GM19238 (cell line): ENCODE measurements at regions not wholly inside any gene's neighbourhood (a gene's known extent, or its start where the extent isn't known, plus 50 kb on each side); places are given as distances from the start of the nearest gene placed in this dataset.

ENCODE experiments used
- DNase-seq: peaks from one replicate; pipeline ENCODE4 v3.0.0; 2011; ENCODE audit warnings: low spot score; ENCODE audit not compliant: insufficient read length

GRCh38 chr20:39446397-39446796 is 484.3 kb downstream of the DHX35 start:
- DNase-seq, result no peak

DNA sequence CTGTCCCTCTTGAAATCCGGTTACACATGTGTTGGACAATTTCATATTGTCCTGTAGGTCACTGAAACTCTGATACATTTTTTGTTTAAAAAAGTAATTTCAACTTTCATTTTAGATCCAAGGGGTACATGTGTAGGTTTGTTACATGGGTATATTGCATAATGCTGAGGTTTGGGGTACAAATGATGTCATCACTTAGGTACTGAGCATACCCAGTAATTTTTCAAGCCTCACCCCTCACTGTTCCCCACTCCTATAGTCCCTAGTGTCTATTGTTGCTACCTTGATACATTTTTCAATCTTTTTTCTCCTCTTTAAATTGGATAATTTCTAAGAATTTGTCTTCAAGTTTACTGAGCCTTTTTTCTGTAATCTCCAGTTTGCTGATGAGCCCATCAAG is 483.0 kb downstream of the DHX35 start:
- DNase-seq, result no peak

DNA sequence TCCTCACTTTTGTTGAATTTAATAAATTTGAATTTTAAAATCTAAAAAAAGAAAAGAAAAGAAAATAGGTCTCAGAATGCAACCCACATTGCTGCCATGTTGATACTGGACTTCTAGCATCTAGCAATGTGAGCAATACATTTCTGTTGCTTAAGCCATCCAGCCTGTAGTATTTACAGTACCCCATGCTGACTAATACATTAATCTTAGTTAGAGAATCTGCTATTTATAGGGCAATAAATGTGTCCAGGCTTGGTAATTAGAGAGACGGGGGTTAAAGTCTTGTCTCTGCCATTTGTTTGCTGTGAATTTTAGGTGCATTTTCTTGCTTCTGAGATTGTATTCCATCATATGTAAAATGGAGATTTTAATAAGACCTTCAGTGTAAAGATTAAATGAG is 471.3 kb downstream of the DHX35 start:
- no peak for DNase-seq

DNA sequence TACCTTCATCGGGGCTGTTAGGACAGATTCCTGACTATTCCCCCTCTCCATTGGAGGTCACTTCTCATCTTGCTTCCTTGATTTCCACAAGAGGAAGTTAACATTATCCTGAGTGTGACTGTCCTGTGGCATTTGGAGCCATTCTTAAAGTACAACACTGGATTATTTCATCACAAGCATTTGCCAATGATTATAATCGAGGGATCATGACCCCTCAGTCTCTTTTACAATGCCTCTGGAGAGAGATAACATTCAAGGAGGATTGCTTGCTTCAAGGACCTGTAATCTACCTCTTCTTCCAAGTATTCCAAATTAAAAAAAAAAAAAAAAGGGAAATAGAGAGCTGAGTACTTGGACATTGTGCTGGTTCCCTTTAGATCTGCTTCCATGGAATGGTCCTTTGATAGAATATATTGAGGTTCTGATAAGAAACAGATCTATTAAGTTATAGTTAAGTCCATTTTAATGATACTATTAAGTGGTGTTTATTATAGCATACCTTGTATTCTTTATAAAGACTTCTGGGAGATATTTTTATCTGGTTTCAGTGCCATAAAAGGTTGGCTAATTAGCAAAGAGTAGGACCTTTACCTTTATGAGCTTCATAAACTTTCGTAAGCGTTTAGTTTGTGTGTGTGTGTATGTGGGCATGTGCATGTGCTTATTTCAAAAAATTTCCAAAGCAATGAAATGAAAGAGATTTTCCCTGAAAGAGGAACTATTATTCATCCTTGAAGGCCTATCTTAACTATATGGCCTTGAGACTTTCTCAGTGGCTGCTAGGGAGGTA is 469.1 kb downstream of the DHX35 start:
- no peak for DNase-seq

DNA sequence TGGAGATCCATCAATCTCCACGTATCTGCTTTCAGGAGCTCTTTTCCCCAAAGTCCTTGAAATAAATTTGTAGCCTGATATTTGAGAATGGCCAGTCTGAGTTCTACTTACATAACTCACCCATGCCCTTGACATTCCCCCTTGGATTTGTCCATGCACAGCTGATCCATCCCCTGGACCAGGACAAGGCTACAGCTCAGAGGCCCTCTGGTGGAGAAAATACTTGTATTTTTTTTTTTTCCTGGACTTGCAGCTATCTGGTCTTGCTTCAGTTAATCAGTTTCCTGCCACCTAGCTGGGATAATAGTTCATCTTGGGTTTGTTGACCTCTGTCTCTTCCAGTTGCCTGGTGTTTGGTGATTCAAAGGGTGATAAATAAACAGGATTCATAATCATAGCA is 467.6 kb downstream of the DHX35 start:
- DNase-seq, result no peak

- no peak for DNase-seq
Observed at GRCh38 chr20:39424962-39425678, 463.0 kb downstream of the DHX35 start.

DNA sequence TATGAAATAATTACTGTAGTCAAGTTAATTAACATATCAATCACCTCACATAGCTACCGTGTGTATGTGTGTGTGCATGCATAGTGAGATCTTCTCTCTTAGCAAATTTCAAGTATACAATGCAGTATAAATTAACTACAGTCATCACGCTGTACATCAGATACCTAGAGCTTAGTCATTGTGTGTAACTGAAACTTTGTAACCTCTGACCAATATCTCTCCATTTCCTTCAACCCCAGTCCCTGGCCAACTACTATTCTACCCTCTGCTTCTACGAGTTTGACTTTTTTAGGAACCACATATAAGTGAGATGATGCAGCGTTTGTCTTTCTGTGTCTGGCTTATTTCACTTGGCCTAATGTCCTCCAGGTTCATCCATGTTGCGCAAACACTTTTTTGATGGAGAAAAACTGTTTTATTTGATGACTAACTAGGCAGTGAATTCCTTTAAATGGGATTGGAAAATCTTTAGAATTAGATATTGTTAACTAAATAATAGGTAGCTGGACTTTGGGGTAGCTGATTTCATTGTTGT is 459.5 kb downstream of the DHX35 start:
- no peak for DNase-seq

GRCh38 chr20:39412091-39412490 is 449.9 kb downstream of the DHX35 start:
- DNase-seq, result no peak

DNA sequence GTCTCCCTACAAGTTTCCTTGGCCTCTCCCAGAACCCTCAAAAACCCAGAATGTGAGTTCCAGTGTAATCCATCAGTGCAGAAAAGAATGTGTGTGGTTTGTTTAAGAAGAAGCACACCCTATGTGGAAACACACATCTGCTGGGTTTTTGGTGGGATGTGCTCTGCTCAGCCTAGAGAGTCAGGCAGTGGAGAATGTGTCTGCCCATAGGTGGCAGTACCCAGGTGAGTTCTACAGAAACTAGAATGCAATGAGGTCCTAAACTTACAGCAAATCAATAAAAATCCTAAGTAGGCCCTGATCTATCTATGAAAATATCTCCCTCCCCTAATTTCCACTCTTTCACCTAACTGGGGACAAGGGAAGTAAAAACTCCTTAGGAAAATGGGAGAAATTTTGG is 437.3 kb downstream of the DHX35 start:
- no peak for DNase-seq

- no peak for DNase-seq
Observed at GRCh38 chr20:39398656-39399055, 436.5 kb downstream of the DHX35 start.

GRCh38 chr20:39397646-39398045 is 435.5 kb downstream of the DHX35 start:
- no peak for DNase-seq

DNA sequence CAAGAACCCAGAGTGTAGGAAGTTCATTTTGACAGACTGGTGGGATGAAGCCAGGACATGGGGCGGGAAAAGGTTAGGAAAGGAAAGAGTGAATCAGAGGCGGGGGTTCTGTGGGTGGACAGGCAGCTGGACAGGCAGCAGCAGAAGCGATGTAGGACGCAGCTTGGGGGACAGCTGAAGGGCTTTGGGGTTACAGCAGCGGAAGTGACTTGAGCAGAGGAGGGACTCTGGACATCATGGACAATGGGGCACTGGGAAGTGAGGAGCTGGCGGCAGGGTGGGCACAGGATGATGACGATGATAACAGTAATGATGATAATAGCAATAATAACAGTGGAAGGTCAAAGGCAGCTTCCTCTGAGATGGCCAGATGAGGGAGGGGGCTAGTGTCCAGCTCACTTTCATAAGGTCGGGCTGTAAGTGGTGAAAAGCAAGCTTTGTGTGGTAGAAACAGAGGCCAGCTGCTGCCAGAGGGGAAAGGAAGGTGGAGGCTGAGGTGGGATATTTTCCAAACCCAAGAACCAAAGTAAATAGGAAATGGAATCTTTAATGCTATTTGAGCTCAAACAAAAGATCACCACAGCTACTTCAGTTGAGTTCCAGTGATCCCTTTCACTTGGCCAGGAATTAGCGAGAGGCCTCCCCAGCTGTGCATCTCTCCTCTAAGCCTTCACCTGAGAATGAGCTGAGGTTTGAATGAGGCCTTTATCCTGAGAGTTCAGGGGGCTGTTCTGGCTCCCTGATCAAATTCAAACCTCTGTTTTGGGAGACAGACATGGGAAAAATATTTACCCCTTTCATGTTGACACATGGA is 433.5 kb downstream of the DHX35 start:
- DNase-seq, result no peak

DNA sequence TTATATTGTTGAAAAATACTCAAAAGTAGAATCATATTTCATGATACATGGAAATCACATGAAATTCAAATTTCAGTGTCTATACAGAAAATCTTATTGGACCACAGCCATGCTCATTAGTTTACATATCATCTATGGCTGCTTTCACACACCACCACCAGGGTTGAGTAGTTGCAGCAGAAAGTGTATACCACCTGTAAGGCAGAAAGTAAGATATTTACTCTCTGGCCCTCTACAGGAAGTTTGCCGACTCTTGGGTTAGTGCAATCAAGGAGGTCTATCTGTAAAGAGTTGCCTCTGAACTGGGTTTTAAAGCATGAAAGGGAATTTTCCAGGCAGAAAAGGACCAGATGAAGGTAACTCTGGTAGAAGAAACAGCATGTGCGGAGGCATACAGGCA is 432.3 kb downstream of the DHX35 start:
- no peak for DNase-seq

DNA sequence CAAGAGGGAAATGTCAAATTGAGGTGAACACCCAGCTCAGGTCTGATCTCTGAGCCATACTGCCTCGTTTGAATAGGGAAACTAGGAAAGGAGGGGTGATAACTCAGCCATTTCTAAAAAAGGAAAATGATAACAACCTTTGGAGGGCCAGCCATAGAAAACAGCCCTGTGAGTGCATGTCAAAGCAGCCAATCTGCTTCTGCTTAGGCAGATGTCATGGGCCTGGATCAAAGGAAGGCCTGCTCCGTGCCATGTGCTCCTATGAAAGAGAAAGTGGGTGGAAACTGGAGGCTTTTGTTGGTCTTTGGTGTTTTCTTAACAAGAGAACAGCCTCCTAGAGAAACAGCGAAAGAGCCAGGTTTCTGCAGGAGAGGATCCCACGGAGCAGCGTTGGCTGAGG is 428.0 kb downstream of the DHX35 start:
- DNase-seq, result no peak

DNA sequence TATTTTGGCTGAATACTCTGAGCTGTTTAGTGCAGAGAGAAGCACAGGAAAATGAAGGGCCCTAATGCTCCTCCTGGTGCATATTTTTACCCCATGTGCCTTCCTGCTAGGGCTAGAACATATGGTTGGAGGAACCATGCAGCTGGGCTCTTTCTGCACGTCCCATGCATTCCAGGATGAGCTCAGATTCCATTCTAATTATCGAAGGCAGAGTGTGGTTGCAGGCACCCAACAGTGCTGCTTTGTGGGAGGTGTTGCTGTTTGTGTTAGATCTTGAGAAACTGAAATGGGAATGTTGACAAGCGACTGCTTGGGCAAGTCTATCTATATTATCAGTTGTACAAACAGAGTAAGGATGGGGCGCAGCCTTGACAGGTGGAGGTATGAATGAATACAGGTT is 419.5 kb downstream of the DHX35 start:
- DNase-seq, result no peak

GRCh38 chr20:39378776-39379175 is 416.6 kb downstream of the DHX35 start:
- no peak for DNase-seq

DNA sequence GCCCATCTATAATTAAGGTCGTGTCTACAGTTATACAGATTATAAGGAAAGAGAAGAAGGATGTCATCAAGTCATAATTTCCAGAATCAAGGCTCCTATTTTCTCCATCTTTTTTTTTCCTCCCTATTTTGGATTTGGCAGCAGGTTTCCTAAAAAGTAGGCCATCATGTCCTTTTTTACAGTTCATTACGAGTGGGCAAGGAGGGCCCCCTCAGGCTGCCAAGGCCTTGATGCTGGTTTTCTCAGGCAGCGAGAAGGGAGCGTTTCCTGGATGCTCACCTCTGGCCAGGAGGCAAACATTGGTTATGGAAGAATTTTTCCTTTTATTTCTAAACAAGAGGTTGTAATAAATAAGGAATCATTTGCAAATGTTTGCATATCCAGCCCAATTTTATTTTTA is 414.6 kb downstream of the DHX35 start:
- no peak for DNase-seq

GRCh38 chr20:39364320-39364719 is 402.2 kb downstream of the DHX35 start:
- DNase-seq, result no peak

DNA sequence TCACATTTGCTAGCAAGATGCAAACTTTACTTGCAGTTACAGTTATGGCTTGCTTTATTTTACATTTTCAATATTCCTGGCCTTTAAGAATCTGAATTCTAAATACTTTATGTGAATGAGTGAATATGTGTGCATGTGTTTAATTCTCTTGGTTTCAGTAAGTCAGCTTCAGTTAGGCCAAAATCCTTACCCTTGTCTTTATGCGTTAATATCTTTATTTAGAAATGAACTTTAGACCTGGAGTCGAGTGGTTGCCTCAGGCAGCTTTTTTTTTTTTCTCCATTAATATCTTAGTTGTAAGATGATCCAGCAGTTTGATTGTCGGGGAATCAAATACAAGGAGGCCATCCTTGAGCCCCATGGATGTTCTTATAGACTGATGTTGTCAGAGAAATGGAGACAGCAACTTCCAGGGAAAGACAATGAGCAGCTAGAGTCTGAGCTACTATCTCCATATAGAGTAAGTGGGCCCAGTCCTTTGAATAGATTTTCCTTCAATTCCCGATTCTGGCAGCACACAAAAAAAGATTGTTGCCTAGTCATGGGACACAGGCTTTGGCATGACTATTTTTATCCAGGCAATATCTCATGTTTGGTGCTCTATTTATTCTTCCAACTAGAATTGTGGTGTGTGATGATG is 398.0 kb downstream of the DHX35 start:
- no peak for DNase-seq

- no peak for DNase-seq
Observed at GRCh38 chr20:39358052-39358451, 395.9 kb downstream of the DHX35 start.

DNA sequence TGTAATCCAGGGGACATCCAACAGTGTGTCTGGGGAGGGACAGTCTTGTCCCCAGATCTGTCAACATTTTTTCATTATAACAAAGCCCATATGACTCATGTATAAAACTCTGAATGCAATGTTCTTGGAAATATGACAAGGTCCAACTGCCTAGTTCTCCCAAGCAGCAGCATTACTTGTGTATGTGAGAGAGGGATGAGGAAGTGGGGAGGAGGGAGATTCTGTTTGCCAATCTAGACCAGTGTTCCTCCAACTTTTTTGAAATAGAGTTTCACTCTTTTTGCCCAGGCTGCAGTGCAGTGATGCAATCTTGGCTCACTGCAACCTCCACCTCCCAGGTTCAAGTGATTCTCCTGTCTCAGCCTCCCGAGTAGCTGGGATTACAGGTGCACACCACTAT is 394.8 kb downstream of the DHX35 start:
- DNase-seq, result no peak
